Gastrocnemius medialis (tissue), 4 donors: ENCODE measurements at regions not wholly inside any gene's neighbourhood (a gene's known extent, or its start where the extent isn't known, plus 50 kb on each side); places are given as distances from the start of the nearest gene placed in this dataset.

Experiments
- POLR2A ChIP-seq, 2 donors: fragments of 450-650 bp; IDR thresholded peaks; one replicate each; pipeline ENCODE4 v1.6.1; 2017; ENCODE audit warnings: antibody characterized with exemption in 2 of 2, mild to moderate bottlenecking in 2 of 2, moderate library complexity in 2 of 2
- TF ChIP-seq, protein P1 (sequence below), 5 experiments: fragments of 450-650 bp in 3 of 5; fragments of 200-600 bp in 2 of 5; sonication (generic) in 2 of 5; IDR thresholded peaks in 4 of 5; conservative IDR thresholded peaks in 1 of 5; 1 replicate in 4 of 5; 2 replicates in 1 of 5; pipeline ENCODE4 v1.5.1; 2016 to 2019; ENCODE audit warnings: antibody characterized with exemption in 5 of 5, mild to moderate bottlenecking in 3 of 5, moderate library complexity in 3 of 5

DNA sequence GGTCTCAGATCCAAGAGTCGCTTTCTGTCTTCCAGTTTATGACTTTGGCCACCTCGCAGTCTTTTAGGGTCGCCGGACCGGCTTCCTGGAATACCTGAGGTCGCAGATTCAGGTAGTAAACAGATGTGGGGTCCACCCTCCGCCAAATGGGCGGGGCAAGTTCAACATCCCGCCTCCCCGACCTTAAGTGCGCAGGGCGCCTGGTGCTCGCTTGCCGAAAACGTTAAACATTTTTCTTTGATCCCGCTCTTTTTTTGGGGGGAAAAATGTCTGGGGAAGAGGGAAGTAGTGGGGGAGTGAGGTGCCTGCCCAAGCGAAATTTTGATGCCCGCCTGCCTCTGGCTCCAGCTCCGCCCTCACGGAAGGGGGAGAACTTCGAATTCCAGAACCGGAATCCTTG is 73.9 kb upstream of the TBX5 start:
- TF ChIP-seq, protein P1, sequence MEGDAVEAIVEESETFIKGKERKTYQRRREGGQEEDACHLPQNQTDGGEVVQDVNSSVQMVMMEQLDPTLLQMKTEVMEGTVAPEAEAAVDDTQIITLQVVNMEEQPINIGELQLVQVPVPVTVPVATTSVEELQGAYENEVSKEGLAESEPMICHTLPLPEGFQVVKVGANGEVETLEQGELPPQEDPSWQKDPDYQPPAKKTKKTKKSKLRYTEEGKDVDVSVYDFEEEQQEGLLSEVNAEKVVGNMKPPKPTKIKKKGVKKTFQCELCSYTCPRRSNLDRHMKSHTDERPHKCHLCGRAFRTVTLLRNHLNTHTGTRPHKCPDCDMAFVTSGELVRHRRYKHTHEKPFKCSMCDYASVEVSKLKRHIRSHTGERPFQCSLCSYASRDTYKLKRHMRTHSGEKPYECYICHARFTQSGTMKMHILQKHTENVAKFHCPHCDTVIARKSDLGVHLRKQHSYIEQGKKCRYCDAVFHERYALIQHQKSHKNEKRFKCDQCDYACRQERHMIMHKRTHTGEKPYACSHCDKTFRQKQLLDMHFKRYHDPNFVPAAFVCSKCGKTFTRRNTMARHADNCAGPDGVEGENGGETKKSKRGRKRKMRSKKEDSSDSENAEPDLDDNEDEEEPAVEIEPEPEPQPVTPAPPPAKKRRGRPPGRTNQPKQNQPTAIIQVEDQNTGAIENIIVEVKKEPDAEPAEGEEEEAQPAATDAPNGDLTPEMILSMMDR (IDR thresholded peaks at IDR 0.05 in 4 of 5, conservative IDR thresholded peaks at IDR 0.05 in 1 of 5) = no peak
- TF ChIP-seq POLR2A (IDR thresholded peaks at IDR 0.05) = no peak
